GM19238 (cell line): ENCODE measurements at regions not wholly inside any gene's neighbourhood (a gene's known extent, or its start where the extent isn't known, plus 50 kb on each side); places are given as distances from the start of the nearest gene placed in this dataset.

Source experiments
- DNase-seq: peaks from one replicate; pipeline ENCODE4 v3.0.0; 2011; ENCODE audit warnings: low spot score; ENCODE audit not compliant: insufficient read length

DNA sequence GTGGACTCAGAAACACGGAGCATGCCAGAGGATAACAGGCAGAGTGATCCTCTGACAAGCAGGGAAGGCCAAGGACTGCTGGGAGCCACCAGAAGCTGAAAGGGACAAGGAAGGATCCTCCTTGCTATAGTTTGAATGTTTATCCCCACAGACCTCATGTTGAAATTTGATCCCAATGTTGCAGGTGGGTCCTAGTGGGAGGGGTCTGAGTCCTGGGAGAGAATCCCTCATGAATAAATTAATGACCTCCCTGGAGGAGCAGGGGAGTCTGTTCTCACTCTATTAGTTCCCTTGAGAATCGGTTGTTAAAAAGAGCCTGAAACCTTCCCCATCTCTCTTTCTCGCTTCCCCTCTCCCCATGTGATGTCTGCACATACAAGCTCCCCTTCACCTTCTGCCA is 124.4 kb downstream of the FBXO15 start:
- no peak for DNase-seq

- no peak for DNase-seq
Observed at GRCh38 chr18:74019864-74020263, 127.8 kb downstream of the FBXO15 start.

DNA sequence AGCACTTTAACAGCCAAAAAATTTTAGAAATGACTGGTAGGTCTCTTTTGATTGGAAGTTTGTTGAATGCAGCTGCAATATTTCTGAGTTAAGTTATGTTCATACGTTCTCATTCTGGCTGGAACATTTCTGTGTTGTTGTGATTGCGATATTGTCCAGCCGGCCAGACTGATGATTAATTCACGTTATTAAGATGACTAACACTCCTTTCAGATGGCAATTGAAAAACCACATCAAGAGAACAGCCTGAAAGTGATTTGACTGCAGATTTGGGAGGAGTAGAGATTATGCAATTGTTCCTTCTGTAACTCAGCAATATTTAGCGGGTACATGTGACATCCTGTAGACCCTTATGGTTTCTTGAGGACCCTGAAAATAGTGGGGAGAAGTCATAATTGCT is 133.7 kb downstream of the FBXO15 start:
- no peak for DNase-seq

- DNase-seq = no peak
Observed at GRCh38 chr18:74012954-74013630, 134.5 kb downstream of the FBXO15 start.

DNA sequence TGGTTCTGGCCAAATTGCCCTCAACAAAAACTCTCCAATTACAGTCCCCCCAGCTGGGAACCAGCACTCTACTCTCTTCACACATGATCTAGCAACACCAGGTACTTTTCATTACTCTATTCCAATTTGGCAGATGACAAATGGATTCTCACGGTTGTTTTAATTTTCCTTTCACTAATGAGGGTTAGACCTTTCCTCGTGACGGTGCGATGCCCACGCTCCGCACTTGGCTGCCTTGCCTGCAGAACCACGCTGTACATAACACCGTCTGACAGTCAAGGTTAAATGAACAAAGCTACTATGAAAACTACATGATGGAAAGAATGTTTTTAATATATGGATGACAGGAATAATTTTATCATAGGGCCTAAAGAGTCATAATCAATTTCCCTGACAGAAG is 141.5 kb downstream of the FBXO15 start:
- no peak for DNase-seq

- DNase-seq = no peak
Observed at GRCh38 chr18:74005320-74006109, 142.1 kb downstream of the FBXO15 start.

- no peak for DNase-seq
Observed at GRCh38 chr18:73992242-73993022, 155.2 kb downstream of the FBXO15 start.

DNA sequence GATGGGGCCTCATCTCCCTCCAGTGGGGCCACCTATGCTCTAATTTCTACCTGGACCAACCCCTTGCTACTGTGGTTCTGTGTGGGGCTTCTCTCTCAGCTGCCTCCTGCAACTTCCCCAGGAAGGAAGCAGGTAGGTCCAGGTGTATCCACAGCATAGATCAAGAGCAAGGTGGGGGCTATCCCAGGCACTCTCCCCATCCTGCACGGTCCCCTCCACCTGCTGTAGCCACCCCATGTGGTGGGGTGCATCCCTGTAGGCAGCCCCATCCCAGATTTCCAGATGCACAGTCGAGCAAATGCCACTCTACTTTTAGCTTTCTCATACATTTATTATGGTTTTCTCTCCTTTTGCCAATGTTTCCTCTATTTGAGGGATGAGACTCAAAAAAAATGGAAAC is 156.1 kb downstream of the FBXO15 start:
- no peak for DNase-seq

GRCh38 chr18:73990258-73990657 is 157.4 kb downstream of the FBXO15 start:
- DNase-seq = no peak

- DNase-seq = no peak
Observed at GRCh38 chr18:73987247-73987980, 160.2 kb downstream of the FBXO15 start.

GRCh38 chr18:73986711-73987110 is 160.9 kb downstream of the FBXO15 start:
- DNase-seq = no peak

DNA sequence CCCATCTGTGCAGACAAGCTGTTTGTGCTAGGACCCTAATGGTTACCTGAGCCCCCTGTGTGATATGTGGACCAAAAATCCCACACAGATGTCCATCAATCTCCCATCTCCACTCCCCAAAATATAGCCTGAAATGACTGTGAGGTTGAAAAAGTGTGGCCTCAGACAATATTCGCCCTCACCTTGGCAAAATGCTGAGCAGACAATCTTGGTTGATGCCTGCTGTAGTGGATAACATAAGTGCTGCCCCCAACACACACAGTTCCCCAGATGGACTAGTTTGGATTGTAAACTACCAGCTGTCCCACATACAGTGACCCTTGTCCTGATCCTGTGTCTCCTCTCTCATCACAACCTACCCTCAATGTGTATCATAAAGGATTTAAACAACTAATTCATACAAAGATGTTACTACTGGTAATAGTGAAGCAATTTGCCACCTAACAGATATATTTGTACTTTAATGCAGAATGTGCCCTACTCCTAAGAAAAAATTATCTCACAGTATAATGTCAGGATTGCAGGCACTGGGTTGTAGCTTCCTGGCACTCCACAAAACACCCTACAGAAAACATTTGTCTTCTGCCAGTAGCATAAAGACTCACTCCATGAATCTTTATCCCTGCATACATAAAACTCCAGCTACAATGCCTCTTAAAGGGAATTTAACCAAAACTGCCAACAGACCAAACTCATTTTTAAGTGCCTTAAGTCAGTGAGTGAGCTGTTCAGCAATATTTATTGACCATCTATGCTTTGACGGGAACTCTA is 161.6 kb downstream of the FBXO15 start:
- DNase-seq = no peak

- DNase-seq = no peak
Observed at GRCh38 chr18:73983970-73984369, 163.7 kb downstream of the FBXO15 start.

DNA sequence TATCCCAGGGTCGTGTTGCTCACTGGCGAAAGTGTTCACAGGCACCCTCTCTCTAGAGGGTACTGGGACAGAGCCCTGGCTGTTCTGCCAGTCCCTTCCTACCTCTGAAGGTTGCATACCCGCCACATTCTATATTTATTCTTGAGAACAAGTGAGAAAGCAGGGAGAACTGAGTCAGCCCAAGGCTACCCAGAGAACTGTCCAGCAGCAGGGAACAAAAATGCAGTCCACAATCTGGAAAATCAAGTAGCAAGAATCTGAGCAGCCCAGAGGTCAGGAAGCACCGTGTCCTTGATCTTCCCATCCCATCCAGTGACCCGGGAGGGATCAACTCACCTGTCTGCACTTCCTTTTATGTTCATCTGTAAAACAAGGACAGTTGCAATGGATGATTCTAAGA is 164.1 kb downstream of the FBXO15 start:
- DNase-seq = no peak

DNA sequence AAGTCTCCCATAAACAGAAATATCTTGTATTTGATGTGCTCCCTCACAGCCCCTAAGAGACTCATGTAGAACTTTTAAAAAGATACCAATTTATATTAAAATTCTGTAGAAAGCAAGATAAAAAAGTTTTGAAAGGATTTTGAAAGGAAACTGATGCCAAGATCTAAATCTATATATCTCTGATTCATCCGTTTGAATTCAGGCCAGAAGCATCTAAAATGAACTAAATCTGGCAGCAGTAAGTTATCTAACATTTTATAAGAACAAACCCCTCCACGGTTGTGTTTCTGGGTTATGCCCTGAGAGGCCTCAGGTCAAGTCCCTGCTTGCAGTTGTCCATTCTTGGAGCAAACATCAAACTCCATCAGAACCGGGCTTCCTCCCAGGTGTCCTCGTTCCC is 165.8 kb downstream of the FBXO15 start:
- DNase-seq = no peak

DNA sequence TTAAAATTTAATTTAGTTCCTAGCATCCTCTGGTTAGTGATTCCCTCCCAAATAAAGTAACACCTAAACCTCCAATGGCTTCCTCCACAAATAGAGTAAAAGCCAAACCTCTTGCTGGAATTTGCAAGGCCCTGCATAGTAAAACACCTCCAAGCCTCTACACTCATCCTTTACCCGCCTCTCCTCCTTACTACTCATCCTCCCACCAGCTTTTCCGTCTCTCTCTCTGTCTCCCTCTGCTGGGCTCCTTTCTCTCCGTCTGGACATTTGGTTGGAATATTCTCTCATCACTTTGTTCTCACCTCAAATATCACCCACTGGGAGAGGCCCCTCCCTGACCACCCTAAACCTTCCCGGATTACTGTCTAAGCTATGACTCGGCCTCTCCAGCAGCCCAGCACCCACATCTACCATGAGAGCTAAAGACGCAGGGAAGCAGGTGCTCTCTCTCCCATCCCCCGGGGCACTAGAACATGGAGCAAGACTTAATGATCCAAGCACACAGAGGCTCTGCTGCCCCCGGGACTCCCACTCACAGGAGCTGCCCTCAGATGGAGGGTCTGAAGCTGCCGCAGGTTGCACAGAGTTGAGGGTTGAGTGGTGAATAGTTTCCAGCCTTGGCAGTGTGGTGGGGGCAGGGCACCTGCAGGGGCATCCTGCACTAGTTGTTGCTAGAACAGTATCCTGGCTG is 167.2 kb downstream of the FBXO15 start:
- DNase-seq = no peak

GRCh38 chr18:73979742-73980141 is 167.9 kb downstream of the FBXO15 start:
- no peak for DNase-seq

GRCh38 chr18:73976433-73976832 is 171.2 kb downstream of the FBXO15 start:
- no peak for DNase-seq

DNA sequence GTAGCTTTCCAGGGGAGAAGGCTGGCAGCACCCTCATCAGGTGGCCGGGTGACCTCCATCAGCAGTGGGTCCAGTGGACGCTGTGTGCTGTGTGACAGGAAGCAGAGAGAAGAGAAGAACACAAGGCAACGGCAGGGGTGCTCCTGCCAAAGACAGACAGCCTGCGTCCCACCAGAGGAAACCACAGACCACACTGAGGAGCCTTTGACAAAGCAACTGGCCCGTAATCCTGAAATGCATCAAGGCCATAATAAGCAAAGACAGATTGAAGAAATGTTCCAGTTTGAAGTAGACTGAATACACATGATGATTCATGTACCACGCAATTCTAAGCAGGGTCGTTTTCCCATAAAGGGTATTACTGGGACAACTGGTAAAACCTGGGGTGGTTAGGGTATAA is 172.4 kb downstream of the FBXO15 start:
- no peak for DNase-seq

- DNase-seq = no peak
Observed at GRCh38 chr18:73973972-73974371, 173.7 kb downstream of the FBXO15 start.
